GM12878 (cell line): ENCODE measurements at regions not wholly inside any gene's neighbourhood (a gene's known extent, or its start where the extent isn't known, plus 50 kb on each side); places are given as distances from the start of the nearest gene placed in this dataset.

Experiments
- ATAC-seq: fragments of 200-7000 bp; cut with Tn5 transposase; 3 replicates; pipeline ENCODE4 v1.9.1; 2020; ENCODE audit warnings: mild to moderate bottlenecking, moderate library complexity
- BruUV-seq: library from RNA; stranded (reverse); fragments of 400-500 nt; replicated peaks from 2 replicates; lab custom pipeline; 2021; lab: Mats Ljungman, UMichigan
- CTCF ChIA-PET: fragments of 300-600 bp; sonication (Branson Sonifier 250); formaldehyde crosslinking; extraction: SDS; loops from one replicate; lab custom pipeline; 2021; ENCODE audit warnings: inconsistent platforms; lab: Yijun Ruan, JAX
- POLR2A ChIA-PET: fragments of 350-600 bp; formaldehyde crosslinking; extraction: SDS; loops from one replicate; lab custom pipeline; 2021; ENCODE audit warnings: inconsistent platforms; lab: Charles Lee
- RAD21 ChIA-PET: fragments of 300-600 bp; sonication (Branson Sonifier 250); formaldehyde crosslinking; loops from one replicate; lab custom pipeline; 2023; ENCODE audit warnings: antibody characterized with exemption; ENCODE audit not compliant: unreplicated experiment; lab: Charles Lee
- SMC1A ChIA-PET: fragments of 300-600 bp; sonication (Branson Sonifier 250); formaldehyde crosslinking; loops from one replicate; lab custom pipeline; 2023; ENCODE audit not compliant: unreplicated experiment, uncharacterized antibody; lab: Charles Lee
- DNase-seq: peaks from one replicate; pipeline ENCODE4 v3.0.0-alpha.2; 2011; ENCODE audit warnings: low read depth, low spot score
- FAIRE-seq: peaks from 3 replicates; lab custom pipeline; 2011; peaks lifted over from hg19 to GRCh38; lab: Jason Lieb, UNC
- H2AFZ ChIP-seq: 2 replicates; pipeline ENCODE4 v1.6.0; 2011; ENCODE audit warnings: low read depth, low read length, control low read depth; ENCODE audit not compliant: control insufficient read depth
- H3K27ac ChIP-seq: 2 replicates; pipeline ENCODE4 v1.5.1; 2011; ENCODE audit warnings: control low read depth; ENCODE audit not compliant: control insufficient read depth, insufficient read depth
- H3K27me3 ChIP-seq, 2 experiments: replicated peaks in 1 of 2; 2 replicates each; pipeline versions ENCODE4 v1.6.0 to v1.6.1; 2011; ENCODE audit warnings: low read length in 1 of 2; ENCODE audit not compliant: control insufficient read depth in 2 of 2, insufficient read depth in 2 of 2
- H3K36me3 ChIP-seq, 2 experiments: 2 replicates each; pipeline ENCODE4 v1.5.1; 2011; ENCODE audit warnings: low read length in 1 of 2; ENCODE audit not compliant: control insufficient read depth in 2 of 2, insufficient read depth in 2 of 2
- H3K4me1 ChIP-seq: 2 replicates; pipeline ENCODE4 v1.6.1; 2011; ENCODE audit warnings: mild to moderate bottlenecking, low read length, moderate library complexity, mixed read lengths; ENCODE audit not compliant: control insufficient read depth, insufficient read depth
- H3K4me2 ChIP-seq: 2 replicates; pipeline ENCODE4 v1.6.0; 2011; ENCODE audit warnings: control low read depth; ENCODE audit not compliant: control insufficient read depth, insufficient read depth
- H3K4me3 ChIP-seq: fragments of 200-600 bp; sonication (generic); 2 replicates; pipeline ENCODE4 v1.5.1; 2016
- H3K79me2 ChIP-seq: 2 replicates; pipeline ENCODE4 v1.6.0; 2011; ENCODE audit warnings: low read length; ENCODE audit not compliant: control insufficient read depth, insufficient read depth
- H3K9ac ChIP-seq: 2 replicates; pipeline ENCODE4 v1.8.0; 2011; ENCODE audit warnings: low read length, control low read depth, mixed read lengths; ENCODE audit not compliant: control insufficient read depth, insufficient read depth
- H3K9me3 ChIP-seq: replicated peaks from 3 replicates; pipeline ENCODE4 v1.5.1; 2011; ENCODE audit warnings: mild to moderate bottlenecking, low read length; ENCODE audit not compliant: control insufficient read depth, insufficient read depth
- H4K20me1 ChIP-seq: 2 replicates; pipeline ENCODE4 v1.6.0; 2011; ENCODE audit not compliant: control insufficient read depth, insufficient read depth
- BRCA1 ChIP-seq: IDR thresholded peaks from 2 replicates; pipeline ENCODE4 v1.6.1; 2011; ENCODE audit warnings: low read depth, low read length, improper control_type of control experiment
- KDM1A ChIP-seq: fragments of 200-600 bp; sonication (generic); IDR thresholded peaks from 2 replicates; pipeline ENCODE4 v1.6.1; 2016; ENCODE audit warnings: borderline replicate concordance
- MTA3 ChIP-seq: IDR thresholded peaks from 2 replicates; pipeline ENCODE4 v1.6.1; 2012; ENCODE audit warnings: low read length, inconsistent platforms, borderline replicate concordance
- MYC ChIP-seq: IDR thresholded peaks from 2 replicates; pipeline ENCODE4 v1.6.1; 2011; ENCODE audit warnings: mild to moderate bottlenecking, low read length, moderate library complexity, inconsistent platforms; ENCODE audit not compliant: insufficient read depth, insufficient replicate concordance, insufficient read length, severe bottlenecking
- NBN ChIP-seq: fragments of 450-650 bp; IDR thresholded peaks from 2 replicates; pipeline ENCODE4 v1.6.1; 2016
- NR2C1 ChIP-seq: fragments of 450-650 bp; IDR thresholded peaks from 2 replicates; pipeline ENCODE4 v1.6.1; 2017; ENCODE audit warnings: antibody characterized with exemption, mild to moderate bottlenecking, moderate library complexity
- SMARCA5 ChIP-seq: fragments of 450-650 bp; IDR thresholded peaks from 2 replicates; pipeline ENCODE4 v1.6.1; 2017; ENCODE audit warnings: mild to moderate bottlenecking
- SRF ChIP-seq, 2 experiments: IDR thresholded peaks; 2 replicates each; pipeline ENCODE4 v1.6.1; 2011; ENCODE audit warnings: low read depth in 2 of 2, low read length in 2 of 2, mild to moderate bottlenecking in 1 of 2, moderate library complexity in 1 of 2
- WRNIP1 ChIP-seq: IDR thresholded peaks from 2 replicates; pipeline ENCODE4 v1.6.1; 2011; ENCODE audit warnings: low read depth, low read length, improper control_type of control experiment, borderline replicate concordance
- ZBED1 ChIP-seq: IDR thresholded peaks from 2 replicates; pipeline ENCODE4 v1.6.1; 2016; ENCODE audit warnings: borderline replicate concordance
- ZNF274 ChIP-seq: IDR thresholded peaks from one replicate; pipeline ENCODE4 v1.8.0; 2011; ENCODE audit not compliant: insufficient read length, insufficient read depth
- WGBS: methylation state at CpG from one replicate; pipeline ENCODE4 v1.1.6; 2016; ENCODE audit warnings: low lambda C conversion rate; ENCODE audit not compliant: insufficient replicate concordance, insufficient coverage; ENCODE audit errors: missing lambda C conversion rate; 5-methylcytosine and 5-hydroxymethylcytosine counted together
- in situ Hi-C: fragments of 300-500 bp; cut with MboI; formaldehyde crosslinking; loops from 9 replicates; pipeline ENCODE4 v1.14.3; 2018; ENCODE audit warnings: mixed read lengths
- intact Hi-C: fragments of 100-400 bp; cut with micrococcal nuclease; formaldehyde crosslinking; loops from one replicate; pipeline ENCODE4 v1.14.2; 2022; ENCODE audit not compliant: unreplicated experiment
- TF ChIP-seq, protein P1 (sequence below): IDR thresholded peaks from 2 replicates; pipeline ENCODE4 v1.6.1; 2011; ENCODE audit warnings: borderline replicate concordance, low read depth, mild to moderate bottlenecking, moderate library complexity, low read length; ENCODE audit not compliant: insufficient read depth, poor library complexity, severe bottlenecking
- TF ChIP-seq, protein P2 (sequence below): fragments of 450-650 bp; IDR thresholded peaks from 2 replicates; pipeline ENCODE4 v1.6.1; 2014; ENCODE audit warnings: mild to moderate bottlenecking

DNA sequence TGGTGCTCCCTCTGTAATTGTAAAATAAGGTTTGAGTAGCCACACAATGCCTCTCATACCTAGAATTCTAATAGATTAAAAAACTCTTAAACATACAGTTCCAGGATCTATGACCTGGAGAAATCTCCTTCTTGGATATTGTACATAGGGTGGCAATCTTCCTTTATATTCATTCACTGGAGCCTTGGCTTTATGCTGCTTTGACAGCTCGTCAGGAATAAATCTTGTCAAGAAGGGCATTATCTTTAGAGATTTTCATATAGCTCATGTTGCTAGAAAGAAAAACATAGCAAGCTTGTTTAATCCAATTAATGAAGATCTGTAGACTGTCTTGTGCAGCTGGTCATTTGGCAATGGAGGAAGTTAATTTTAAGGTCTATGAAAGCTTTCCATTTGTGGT, 131.1 kb downstream of the PYDC2 start:
- intact Hi-C loops (no loop called here), in situ Hi-C loops (no loop called here)
- Histone ChIP-seq H3K9me3 (no peaks in the 10 kb centered on the region), H2AFZ (no peak overlapping the region), H3K27ac (no peak overlapping the region), H3K79me2 (no peaks in the 10 kb centered on the region), H3K36me3 (no peaks in the 10 kb centered on the region), H3K4me2 (no peak overlapping the region), H4K20me1 (no peaks in the 10 kb centered on the region), H3K4me1 (no peaks in the 10 kb centered on the region), H3K9ac (no peak overlapping the region), H3K4me3 (no peak overlapping the region), H3K27me3 (no peaks in the 10 kb centered on the region)
- ChIA-PET RAD21 (no interaction called here), SMC1A (interaction anchor here (1.4 kb wide), 1 partner anchor 852 kb away, joined by 3 read pairs; no protein-coding TSS in a partner anchor), POLR2A (no interaction called here), CTCF (no interaction called here)
- 0% methylated on average over 1 of the region's 1 CpG for whole genome bisulfite sequencing
- ATAC-seq, result no peak
- no TSS peak for BruUV-seq
- no peak for FAIRE-seq
- no peak for TF ChIP-seq ZBED1
- no peak for DNase-seq

DNA sequence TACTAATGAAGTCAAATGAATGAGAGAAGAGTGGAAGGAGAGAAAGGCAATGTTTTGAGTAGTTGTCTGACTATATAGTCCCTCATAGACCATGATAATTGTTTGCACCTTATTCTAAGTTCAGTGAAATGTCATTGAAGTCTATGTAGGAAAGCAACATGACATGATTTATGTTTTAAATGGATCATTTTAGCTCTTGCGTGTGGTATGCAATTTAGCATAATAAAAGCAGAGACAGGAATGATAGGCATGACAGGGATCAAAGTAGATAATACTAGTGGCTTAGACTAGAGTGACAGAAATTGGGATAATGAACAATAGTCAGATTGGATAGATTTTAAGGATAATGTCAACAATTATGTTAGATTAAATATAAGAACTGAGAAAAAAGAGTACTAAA, 132.5 kb downstream of the PYDC2 start:
- DNase-seq, result no peak
- ChIA-PET SMC1A (no interaction called here), RAD21 (interaction anchor here (0.6 kb wide), 1 partner anchor 19 kb away, joined by 3 read pairs; no protein-coding TSS in a partner anchor), POLR2A (interaction anchor here (0.6 kb wide), 1 partner anchor 759 kb away, joined by 4 read pairs; no protein-coding TSS in a partner anchor), CTCF (no interaction called here)
- H3K79me2 ChIP-seq, result no peaks in the 10 kb centered on the region
- no peak for ATAC-seq
- intact Hi-C loops, result no loop called here
- WGBS, result 38% methylated on average over 1 of the region's 1 CpG
- no peaks in the 10 kb centered on the region for H3K36me3 ChIP-seq
- no peak overlapping the region for H3K4me2 ChIP-seq
- no peaks in the 10 kb centered on the region for H3K4me1 ChIP-seq
- no peaks in the 10 kb centered on the region for H4K20me1 ChIP-seq
- H3K27me3 ChIP-seq, result no peaks in the 10 kb centered on the region
- no TSS peak for BruUV-seq
- in situ Hi-C loops, result no loop called here
- FAIRE-seq, result no peak
- no peak overlapping the region for H3K9ac ChIP-seq
- H3K27ac ChIP-seq, result no peak overlapping the region
- H2AFZ ChIP-seq, result no peak overlapping the region
- no peaks in the 10 kb centered on the region for H3K9me3 ChIP-seq
- H3K4me3 ChIP-seq, result no peak overlapping the region
- TF ChIP-seq MYC (no peak), KDM1A (no peak), NBN (no peak), WRNIP1 (no peak), SRF (IDR thresholded peaks at IDR 0.05; ENCODE audit: low read depth in 2 of 2, low read length in 2 of 2) (no peak), SMARCA5 (no peak), NR2C1 (no peak), ZNF274 (no peak), MTA3 (no peak), BRCA1 (no peak)
- TF ChIP-seq, protein P1, sequence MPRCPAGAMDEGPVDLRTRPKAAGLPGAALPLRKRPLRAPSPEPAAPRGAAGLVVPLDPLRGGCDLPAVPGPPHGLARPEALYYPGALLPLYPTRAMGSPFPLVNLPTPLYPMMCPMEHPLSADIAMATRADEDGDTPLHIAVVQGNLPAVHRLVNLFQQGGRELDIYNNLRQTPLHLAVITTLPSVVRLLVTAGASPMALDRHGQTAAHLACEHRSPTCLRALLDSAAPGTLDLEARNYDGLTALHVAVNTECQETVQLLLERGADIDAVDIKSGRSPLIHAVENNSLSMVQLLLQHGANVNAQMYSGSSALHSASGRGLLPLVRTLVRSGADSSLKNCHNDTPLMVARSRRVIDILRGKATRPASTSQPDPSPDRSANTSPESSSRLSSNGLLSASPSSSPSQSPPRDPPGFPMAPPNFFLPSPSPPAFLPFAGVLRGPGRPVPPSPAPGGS, result no peak
- TF ChIP-seq, protein P2, sequence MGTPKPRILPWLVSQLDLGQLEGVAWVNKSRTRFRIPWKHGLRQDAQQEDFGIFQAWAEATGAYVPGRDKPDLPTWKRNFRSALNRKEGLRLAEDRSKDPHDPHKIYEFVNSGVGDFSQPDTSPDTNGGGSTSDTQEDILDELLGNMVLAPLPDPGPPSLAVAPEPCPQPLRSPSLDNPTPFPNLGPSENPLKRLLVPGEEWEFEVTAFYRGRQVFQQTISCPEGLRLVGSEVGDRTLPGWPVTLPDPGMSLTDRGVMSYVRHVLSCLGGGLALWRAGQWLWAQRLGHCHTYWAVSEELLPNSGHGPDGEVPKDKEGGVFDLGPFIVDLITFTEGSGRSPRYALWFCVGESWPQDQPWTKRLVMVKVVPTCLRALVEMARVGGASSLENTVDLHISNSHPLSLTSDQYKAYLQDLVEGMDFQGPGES, result no peak
